B cell (primary cell): ENCODE measurements at regions not wholly inside any gene's neighbourhood (a gene's known extent, or its start where the extent isn't known, plus 50 kb on each side); places are given as distances from the start of the nearest gene placed in this dataset.

ENCODE experiments used
- ATAC-seq: fragments of 200-7000 bp; cut with Tn5 transposase; one replicate; pipeline ENCODE4 v1.10.0; 2021; ENCODE audit warnings: low read depth, mild to moderate bottlenecking, moderate number of reproducible peaks, moderate library complexity
- CTCF ChIA-PET: fragments of 350-600 bp; sonication (Branson Sonifier 250); formaldehyde crosslinking; loops from one replicate; lab custom pipeline; 2021; ENCODE audit warnings: antibody characterized with exemption, inconsistent platforms; lab: Charles Lee
- POLR2A ChIA-PET: fragments of 350-600 bp; sonication (Branson Sonifier 250); formaldehyde crosslinking; loops from one replicate; lab custom pipeline; 2021; ENCODE audit warnings: antibody characterized with exemption; lab: Charles Lee
- DNase-seq: peaks from one replicate; pipeline ENCODE4 v3.0.0; 2013
- H2AFZ ChIP-seq: 2 replicates; pipeline ENCODE4 v1.6.1; 2012; ENCODE audit warnings: mild to moderate bottlenecking, low read depth, low read length; ENCODE audit not compliant: insufficient read depth, poor library complexity, severe bottlenecking
- H3K27ac ChIP-seq, 2 donors: 1 replicate in 1 of 2; 2 replicates in 1 of 2; pipeline ENCODE4 v1.5.1; 2012 to 2013; ENCODE audit warnings: low read length in 2 of 2, mild to moderate bottlenecking in 2 of 2, moderate library complexity in 1 of 2
- H3K27me3 ChIP-seq, 4 experiments: fragments of 200-600 bp in 1 of 4; sonication (generic) in 1 of 4; replicated peaks in 1 of 4; 1 replicate in 2 of 4; 2 replicates in 2 of 4; pipeline versions ENCODE4 v1.6.1 to v1.7.0; 2013 to 2016; ENCODE audit warnings: low read length in 3 of 4, mild to moderate bottlenecking in 2 of 4, mixed read lengths in 1 of 4, moderate library complexity in 1 of 4; ENCODE audit not compliant: insufficient read depth in 4 of 4, control insufficient read depth in 3 of 4; ENCODE audit errors: control extremely low read depth in 1 of 4
- H3K36me3 ChIP-seq, 2 experiments: replicated peaks in 1 of 2; 1 replicate in 1 of 2; 2 replicates in 1 of 2; pipeline versions ENCODE4 v1.6.1 to v1.7.1; 2013; ENCODE audit warnings: low read length in 1 of 2; ENCODE audit not compliant: insufficient read depth in 2 of 2, control insufficient read depth in 1 of 2; ENCODE audit errors: control extremely low read depth in 1 of 2, extremely low read depth in 1 of 2
- H3K4me1 ChIP-seq, 2 donors: fragments of 200-600 bp in 1 of 2; sonication (generic) in 1 of 2; 1 replicate in 1 of 2; 2 replicates in 1 of 2; pipeline versions ENCODE4 v1.5.1 to v1.6.1; 2013 to 2017; ENCODE audit warnings: low read length in 2 of 2; ENCODE audit not compliant: control insufficient read depth in 2 of 2, insufficient read depth in 2 of 2
- H3K4me2 ChIP-seq: replicated peaks from 2 replicates; pipeline ENCODE3; 2012; ENCODE audit warnings: mild to moderate bottlenecking, low read depth, low read length; ENCODE audit not compliant: poor library complexity, severe bottlenecking
- H3K4me3 ChIP-seq, 5 experiments: fragments of 200-600 bp in 1 of 5; sonication (generic) in 1 of 5; 1 replicate in 3 of 5; 2 replicates in 2 of 5; pipeline versions ENCODE4 v1.5.1 to v1.7.0; 2011 to 2016; ENCODE audit warnings: low read length in 4 of 5, mild to moderate bottlenecking in 4 of 5, low read depth in 2 of 5, control low read depth in 1 of 5, moderate library complexity in 1 of 5; ENCODE audit not compliant: insufficient read depth in 1 of 5; ENCODE audit errors: control extremely low read depth in 1 of 5, extremely low read depth in 1 of 5
- H3K79me2 ChIP-seq: fragments of 200-600 bp; sonication (generic); one replicate; pipeline ENCODE4 v1.6.0; 2016; ENCODE audit warnings: low read length; ENCODE audit not compliant: control insufficient read depth, insufficient read depth
- H3K9ac ChIP-seq: fragments of 200-600 bp; sonication (generic); 2 replicates; pipeline ENCODE4 v1.6.1; 2017; ENCODE audit warnings: mild to moderate bottlenecking, low read length, moderate library complexity
- H3K9me3 ChIP-seq, 3 donors: one replicate each; pipeline versions ENCODE4 v1.6.1 to v1.7.1; 2013; ENCODE audit warnings: low read length in 2 of 3; ENCODE audit not compliant: control insufficient read depth in 2 of 3, insufficient read depth in 1 of 3; ENCODE audit errors: control extremely low read depth in 1 of 3
- H4K20me1 ChIP-seq: 2 replicates; pipeline ENCODE4 v1.6.0; 2012; ENCODE audit warnings: mild to moderate bottlenecking, low read length; ENCODE audit not compliant: insufficient read depth, control insufficient read depth, poor library complexity, severe bottlenecking
- H3K27ac Mint-ChIP-seq: one replicate; pipeline ENCODE4 v1.8.0; 2021; ENCODE audit warnings: mixed read lengths
- H3K27me3 Mint-ChIP-seq: one replicate; pipeline ENCODE4 v1.8.0; 2021; ENCODE audit warnings: mixed read lengths
- H3K4me1 Mint-ChIP-seq: one replicate; pipeline ENCODE4 v1.8.0; 2021; ENCODE audit warnings: mixed read lengths
- H3K4me3 Mint-ChIP-seq: one replicate; pipeline ENCODE4 v1.8.0; 2021; ENCODE audit warnings: mixed read lengths
- H3K9me3 Mint-ChIP-seq: one replicate; pipeline ENCODE4 v1.8.0; 2022; ENCODE audit warnings: mixed read lengths; ENCODE audit not compliant: insufficient read depth
- EZH2 ChIP-seq: IDR thresholded peaks from 2 replicates; pipeline ENCODE4 v1.6.1; 2012; ENCODE audit warnings: borderline replicate concordance, low read depth, mild to moderate bottlenecking, moderate library complexity, low read length; ENCODE audit not compliant: insufficient read depth, poor library complexity, severe bottlenecking
- WGBS: methylation state at CpG from one replicate; pipeline ENCODE4 v1.1.5; 2013; ENCODE audit warnings: missing lambda C conversion rate; ENCODE audit not compliant: insufficient coverage; 5-methylcytosine and 5-hydroxymethylcytosine counted together
- intact Hi-C: fragments of 100-400 bp; cut with micrococcal nuclease; formaldehyde crosslinking; loops from one replicate; pipeline ENCODE4 v1.10.0; 2022
- TF ChIP-seq, protein P1 (sequence below): fragments of 200-600 bp; IDR thresholded peaks from one replicate; pipeline ENCODE4 v1.8.0; 2022; ENCODE audit warnings: antibody characterized with exemption, mild to moderate bottlenecking

DNA sequence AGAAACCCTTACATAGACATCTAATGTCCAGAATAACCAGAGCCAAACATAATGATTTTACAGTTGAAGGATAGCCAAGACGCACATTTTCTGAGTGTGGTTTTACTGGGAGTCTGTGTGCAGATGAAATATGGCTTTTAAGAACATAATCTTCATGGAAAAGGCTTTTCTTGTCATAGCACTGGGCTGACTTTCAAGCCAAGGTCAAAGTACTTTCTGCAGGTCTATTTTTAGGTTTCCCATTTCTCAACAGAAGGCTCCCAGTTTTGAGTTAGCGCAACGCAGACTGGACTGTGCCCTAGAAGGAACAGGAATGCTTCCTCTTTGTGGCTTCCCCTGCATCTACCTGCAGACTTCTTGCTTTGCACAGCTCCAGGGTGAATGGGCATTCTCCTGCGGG lies 92.3 kb upstream of the UPP2 start:
- no peaks in the 10 kb centered on the region for H4K20me1 ChIP-seq
- H3K4me3 ChIP-seq: no peak overlapping the region
- Mint-ChIP-seq H3K27ac (no peak overlapping the region), H3K4me1 (peaks cover 5% of the 10 kb centered on the region), H3K27me3 (peaks cover 13% of the 10 kb centered on the region), H3K4me3 (no peak overlapping the region), H3K9me3 (no peaks in the 10 kb centered on the region)
- no peaks in the 10 kb centered on the region for H3K36me3 ChIP-seq
- H3K27ac ChIP-seq: no peak overlapping the region
- H3K79me2 ChIP-seq: no peaks in the 10 kb centered on the region
- no peak overlapping the region for H3K9ac ChIP-seq
- TF ChIP-seq, protein P1, sequence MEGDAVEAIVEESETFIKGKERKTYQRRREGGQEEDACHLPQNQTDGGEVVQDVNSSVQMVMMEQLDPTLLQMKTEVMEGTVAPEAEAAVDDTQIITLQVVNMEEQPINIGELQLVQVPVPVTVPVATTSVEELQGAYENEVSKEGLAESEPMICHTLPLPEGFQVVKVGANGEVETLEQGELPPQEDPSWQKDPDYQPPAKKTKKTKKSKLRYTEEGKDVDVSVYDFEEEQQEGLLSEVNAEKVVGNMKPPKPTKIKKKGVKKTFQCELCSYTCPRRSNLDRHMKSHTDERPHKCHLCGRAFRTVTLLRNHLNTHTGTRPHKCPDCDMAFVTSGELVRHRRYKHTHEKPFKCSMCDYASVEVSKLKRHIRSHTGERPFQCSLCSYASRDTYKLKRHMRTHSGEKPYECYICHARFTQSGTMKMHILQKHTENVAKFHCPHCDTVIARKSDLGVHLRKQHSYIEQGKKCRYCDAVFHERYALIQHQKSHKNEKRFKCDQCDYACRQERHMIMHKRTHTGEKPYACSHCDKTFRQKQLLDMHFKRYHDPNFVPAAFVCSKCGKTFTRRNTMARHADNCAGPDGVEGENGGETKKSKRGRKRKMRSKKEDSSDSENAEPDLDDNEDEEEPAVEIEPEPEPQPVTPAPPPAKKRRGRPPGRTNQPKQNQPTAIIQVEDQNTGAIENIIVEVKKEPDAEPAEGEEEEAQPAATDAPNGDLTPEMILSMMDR: no peak
- no peak for TF ChIP-seq EZH2
- H3K27me3 ChIP-seq: peaks cover 0 to 4% (median 2%) of the 10 kb centered on the region in 4 experiments
- CTCF ChIA-PET: interaction anchor here (0.5 to 7.6 kb wide), 6 partner anchors 9 to 708 kb away, joined by 3 to 109 read pairs (median 6); no protein-coding TSS in a partner anchor
- ATAC-seq (no peak), DNase-seq (no peak)
- H3K4me1 ChIP-seq: no peaks in the 10 kb centered on the region
- no peak overlapping the region for H3K4me2 ChIP-seq
- POLR2A ChIA-PET: no interaction called here
- H3K9me3 ChIP-seq: no peaks in the 10 kb centered on the region
- 25% methylated on average over 3 of the region's 4 CpGs for WGBS
- H2AFZ ChIP-seq: no peak overlapping the region
- intact Hi-C loops: no loop called here

DNA sequence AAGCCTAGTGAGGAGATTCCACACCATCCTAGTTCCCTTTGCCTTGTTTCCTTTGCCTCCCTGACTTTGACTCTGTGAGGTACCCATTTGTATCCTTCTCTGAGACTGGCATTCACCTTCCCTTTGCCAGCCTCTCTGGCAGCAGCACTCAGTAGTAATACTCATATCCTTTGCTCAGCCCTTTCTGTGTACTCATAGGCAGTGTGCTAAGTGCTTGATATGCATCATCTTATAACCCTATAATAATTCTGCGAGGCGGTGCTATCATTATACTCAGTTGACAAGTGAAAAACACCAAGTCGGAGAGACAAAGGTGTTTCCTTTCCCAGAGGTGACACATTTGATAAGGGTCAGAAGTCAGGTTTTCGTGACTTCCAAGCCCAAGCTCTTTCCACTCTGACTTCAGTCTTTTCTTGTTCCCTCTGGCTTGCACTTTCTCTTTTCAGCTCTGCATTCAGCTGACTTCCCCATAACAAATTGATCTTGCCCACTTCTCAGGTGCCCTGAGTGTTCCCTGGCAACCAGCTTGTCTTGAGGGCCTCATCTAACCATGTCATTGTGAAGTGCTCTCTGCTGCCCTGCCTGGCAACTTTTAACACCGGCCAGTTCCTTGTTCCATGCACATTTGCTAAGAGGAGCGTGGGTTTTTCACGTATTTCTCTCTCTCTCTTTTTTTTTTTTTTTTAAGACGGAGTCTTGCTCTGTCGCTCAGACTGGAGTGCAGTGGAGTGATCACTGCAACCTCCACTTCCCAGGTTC lies 94.5 kb upstream of the UPP2 start:
- H3K4me3 Mint-ChIP-seq: no peak overlapping the region
- POLR2A ChIA-PET: interaction anchor here (0.7 kb wide), 1 partner anchor 680 kb away, joined by 3 read pairs; no protein-coding TSS in a partner anchor
- Histone ChIP-seq H3K27ac (no peak overlapping the region), H3K4me3 (no peak overlapping the region), H3K79me2 (no peaks in the 10 kb centered on the region), H3K36me3 (no peaks in the 10 kb centered on the region), H3K9ac (no peak overlapping the region), H3K9me3 (no peaks in the 10 kb centered on the region), H3K4me2 (no peak overlapping the region), H2AFZ (no peak overlapping the region), H3K4me1 (no peaks in the 10 kb centered on the region), H3K27me3 (peaks cover 0 to 4% (median 2%) of the 10 kb centered on the region in 4 experiments), H4K20me1 (no peaks in the 10 kb centered on the region)
- H3K9me3 Mint-ChIP-seq: no peaks in the 10 kb centered on the region
- H3K27ac Mint-ChIP-seq: no peak overlapping the region
- H3K27me3 Mint-ChIP-seq: peaks cover 17% of the 10 kb centered on the region
- intact Hi-C loops: no loop called here
- H3K4me1 Mint-ChIP-seq: peaks cover 5% of the 10 kb centered on the region
- ATAC-seq: peak; percentile 41
- CTCF ChIA-PET: interaction anchor here (0.7 to 7.6 kb wide), 13 partner anchors 11 to 745 kb away, joined by 3 to 109 read pairs (median 5); no protein-coding TSS in a partner anchor
- peak; percentile 42 for DNase-seq
- WGBS: 40% methylated on average over 8 of the region's 9 CpGs
- TF ChIP-seq, protein P1: no peak
- no peak for TF ChIP-seq EZH2
